ENCODE measurements at regions not wholly inside any gene's neighbourhood (a gene's known extent, or its start where the extent isn't known, plus 50 kb on each side); places are given as distances from the start of the nearest gene placed in this dataset.
"Not testable (repeated sequence)": the region's sequence is repeated elsewhere in the genome, so short reads cannot be mapped to it uniquely, and the experiment has no call there.

DNA sequence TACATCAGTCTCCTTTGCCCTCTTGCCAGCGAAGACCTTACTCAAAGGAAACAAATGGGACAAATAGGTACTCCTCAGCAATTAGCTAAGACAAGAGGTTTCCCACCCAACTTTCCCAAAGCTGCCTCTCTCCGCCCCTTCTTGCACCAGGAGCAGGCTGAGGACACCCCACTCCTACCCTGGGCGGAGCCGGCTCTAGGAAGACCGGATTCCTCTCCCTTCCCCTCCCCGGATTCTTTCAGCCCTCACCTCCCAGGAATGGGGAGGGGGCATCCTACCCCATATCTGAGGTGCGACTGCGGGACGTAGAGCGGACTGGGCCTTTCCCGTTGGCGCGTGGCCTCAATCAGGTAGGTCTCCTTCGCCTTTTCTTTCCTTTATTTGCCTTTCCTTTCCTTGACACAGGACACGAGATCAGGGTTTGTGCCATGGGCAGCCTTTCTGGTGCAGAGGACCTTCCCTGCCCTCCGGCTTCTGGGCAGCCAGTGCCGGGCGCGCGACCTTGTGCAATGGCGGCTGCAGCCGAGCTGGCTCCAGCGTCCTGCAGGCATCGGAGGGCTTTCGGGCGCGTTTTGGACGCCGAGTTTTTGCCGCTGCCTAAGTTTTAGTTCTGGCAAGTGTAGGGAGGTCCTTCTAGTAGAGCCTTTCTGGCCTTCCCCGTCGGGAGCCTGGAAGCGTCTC is 279.9 kb downstream of the PLS3 start:
- not testable (repeated sequence) for DNase-seq

DNA sequence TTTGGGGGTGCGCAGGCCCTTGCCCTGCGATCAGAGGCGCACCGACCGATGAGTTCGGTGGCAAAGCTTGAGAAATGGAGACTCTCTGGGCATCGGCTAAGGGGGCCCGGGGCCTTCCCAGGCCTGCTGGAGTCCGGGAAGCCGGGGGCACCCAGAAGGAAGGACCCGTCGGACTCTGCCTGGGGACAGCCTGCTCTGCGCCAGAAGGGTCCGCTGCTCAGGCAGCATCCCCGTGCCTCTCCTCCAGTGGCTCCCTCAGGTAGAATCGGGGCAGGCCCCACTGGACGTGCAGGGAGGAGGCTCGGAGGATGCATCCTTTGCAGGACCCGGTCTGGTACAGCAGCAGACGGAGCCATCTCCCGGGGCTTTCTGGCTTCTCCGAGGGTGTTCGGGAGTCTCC is 290.0 kb downstream of the PLS3 start:
- not testable (repeated sequence) for DNase-seq

DNA sequence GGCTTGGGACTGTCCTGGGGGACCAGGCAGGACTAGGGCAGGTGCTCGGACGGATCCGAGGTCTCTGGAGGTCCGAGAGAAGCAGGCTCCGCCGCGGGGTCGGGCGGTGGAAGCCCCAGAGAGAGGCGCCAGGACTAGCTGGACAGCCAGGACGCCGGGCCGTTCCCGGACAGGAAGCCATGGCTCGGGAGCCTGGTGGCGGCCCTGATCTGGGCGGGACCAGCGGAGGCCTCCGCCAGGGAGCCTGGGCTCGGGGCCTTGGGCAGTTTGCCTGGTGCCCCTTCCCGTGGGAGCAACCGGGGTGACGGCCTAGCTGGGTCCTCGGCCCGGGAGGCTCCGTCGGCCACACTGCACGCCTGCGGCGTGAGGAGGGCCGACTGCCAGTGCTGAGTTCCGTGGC is 292.3 kb downstream of the PLS3 start:
- not testable (repeated sequence) for DNase-seq

DNA sequence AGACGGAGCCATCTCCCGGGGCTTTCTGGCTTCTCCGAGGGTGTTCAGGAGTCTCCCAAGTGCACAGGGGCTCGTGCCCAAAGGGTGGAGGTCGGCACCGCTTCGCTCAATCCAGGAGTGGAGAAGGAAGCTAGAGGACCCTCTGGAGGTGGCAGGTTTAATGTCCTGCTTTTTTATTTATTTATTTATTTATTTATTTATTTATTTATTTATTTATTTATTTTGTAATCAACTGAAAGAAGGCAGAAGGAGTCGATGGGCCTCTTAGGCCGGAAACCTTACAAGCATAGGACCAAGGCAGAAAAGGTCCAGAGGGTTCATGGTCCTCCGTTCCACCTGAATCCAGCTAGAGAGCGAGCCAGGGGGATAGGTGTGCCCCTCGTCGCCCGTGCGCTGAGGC is 289.4 kb upstream of the AGTR2 start:
- DNase-seq, result not testable (repeated sequence)

DNA sequence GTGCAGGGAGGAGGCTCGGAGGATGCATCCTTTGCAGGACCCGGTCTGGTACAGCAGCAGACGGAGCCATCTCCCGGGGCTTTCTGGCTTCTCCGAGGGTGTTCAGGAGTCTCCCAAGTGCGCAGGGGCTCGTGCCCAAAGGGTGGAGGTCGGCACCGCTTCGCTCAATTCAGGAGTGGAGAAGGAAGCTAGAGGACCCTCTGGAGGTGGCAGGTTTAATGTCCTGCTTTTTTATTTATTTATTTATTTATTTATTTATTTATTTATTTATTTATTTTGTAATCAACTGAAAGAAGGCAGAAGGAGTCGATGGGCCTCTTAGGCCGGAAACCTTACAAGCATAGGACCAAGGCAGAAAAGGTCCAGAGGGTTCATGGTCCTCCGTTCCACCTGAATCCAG is 286.4 kb upstream of the AGTR2 start:
- not testable (repeated sequence) for DNase-seq

DNA sequence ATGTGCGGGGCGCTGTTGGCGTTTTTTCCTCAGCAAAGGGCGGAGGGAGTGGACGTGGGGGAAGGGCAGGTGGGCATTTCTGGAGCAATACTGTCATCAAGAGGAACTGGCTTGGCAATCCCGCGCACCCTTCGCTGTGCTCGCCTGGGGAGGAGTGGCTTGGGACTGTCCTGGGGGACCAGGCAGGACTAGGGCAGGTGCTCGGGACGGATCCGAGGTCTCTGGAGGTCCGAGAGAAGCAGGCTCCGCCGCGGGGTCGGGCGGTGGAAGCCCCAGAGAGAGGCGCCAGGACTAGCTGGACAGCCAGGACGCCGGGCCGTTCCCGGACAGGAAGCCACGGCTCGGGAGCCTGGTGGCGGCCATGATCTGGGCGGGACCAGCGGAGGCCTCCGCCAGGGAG is 282.5 kb upstream of the AGTR2 start:
- DNase-seq, result not testable (repeated sequence)

DNA sequence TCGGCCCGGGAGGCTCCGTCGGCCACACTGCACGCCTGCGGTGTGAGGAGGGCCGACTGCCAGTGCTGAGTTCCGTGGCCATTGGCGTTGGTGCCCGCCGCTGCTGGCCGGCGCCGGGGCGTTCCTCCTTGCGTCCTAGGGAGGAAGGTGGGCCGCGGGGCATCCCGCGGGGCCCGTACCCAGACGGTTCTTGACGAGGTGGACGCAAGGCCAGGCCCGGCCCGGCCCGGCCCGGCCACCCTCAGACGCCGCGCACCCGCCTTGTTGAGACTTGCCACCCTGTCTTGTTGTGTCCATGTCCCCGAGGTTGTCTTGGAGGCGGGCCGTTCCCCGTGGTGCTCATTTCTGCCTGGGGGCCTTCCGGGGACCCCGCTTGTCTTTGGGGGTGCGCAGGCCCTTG is 282.0 kb upstream of the AGTR2 start:
- not testable (repeated sequence) for DNase-seq

DNA sequence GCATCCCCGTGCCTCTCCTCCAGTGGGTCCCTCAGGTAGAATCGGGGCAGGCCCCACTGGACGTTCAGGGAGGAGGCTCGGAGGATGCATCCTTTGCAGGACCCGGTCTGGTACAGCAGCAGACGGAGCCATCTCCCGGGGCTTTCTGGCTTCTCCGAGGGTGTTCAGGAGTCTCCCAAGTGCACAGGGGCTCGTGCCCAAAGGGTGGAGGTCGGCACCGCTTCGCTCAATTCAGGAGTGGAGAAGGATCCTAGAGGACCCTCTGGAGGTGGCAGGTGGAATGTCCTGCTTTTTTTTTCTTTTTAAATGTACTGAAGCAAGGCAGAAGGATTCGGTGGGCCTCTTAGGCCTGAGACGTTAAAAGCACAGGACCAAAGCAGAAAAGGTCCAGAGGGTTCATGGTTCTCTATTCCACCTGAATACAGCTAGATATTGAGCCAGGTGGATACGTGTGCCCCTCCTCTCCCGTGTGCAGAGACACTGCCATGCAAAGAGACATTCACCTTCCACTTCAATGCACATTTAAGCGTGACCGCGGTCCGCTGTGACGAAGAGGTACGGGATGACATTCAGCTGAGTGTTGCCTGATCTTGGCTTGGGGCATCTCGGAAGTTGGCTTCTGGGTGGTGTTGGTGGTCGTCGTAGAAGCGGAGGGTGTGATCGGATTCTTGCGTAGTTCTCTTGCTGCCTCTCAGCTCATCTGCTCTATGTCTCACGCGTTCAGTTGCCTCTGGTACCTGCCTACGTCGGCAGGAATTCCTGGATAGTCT is 281.2 kb upstream of the AGTR2 start:
- no peak for DNase-seq

DNA sequence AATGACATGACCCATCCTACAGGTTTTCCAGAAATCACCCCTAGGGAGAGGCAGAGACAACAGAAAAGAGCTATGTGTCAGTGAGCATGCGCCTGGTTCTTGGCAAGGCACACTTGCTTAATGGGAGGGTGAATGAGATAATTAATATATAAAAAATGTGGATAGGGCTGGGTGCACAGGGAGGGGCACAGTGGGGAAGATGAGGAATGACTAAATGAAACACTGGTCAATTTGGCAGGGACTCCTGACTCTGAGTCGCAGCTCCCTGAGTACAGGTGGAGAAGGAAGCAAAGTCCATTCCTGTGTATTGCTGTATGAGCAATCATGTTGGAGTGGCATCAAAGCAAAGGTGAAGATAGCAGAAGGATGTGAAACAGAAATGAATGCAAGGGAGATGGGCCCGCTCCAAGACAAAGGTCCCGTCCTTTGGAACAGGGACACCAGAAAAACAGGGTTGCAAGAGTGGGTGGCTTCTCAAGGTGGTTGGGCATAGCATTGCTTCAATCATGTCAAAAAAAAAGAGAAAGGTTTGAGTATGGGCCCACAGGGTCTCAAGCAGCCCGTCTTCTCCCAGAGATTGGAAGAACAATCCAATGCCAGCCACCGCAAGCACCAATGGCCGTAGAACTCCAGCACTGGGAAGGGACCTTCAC is 278.4 kb upstream of the AGTR2 start:
- DNase-seq, result no peak

DNA sequence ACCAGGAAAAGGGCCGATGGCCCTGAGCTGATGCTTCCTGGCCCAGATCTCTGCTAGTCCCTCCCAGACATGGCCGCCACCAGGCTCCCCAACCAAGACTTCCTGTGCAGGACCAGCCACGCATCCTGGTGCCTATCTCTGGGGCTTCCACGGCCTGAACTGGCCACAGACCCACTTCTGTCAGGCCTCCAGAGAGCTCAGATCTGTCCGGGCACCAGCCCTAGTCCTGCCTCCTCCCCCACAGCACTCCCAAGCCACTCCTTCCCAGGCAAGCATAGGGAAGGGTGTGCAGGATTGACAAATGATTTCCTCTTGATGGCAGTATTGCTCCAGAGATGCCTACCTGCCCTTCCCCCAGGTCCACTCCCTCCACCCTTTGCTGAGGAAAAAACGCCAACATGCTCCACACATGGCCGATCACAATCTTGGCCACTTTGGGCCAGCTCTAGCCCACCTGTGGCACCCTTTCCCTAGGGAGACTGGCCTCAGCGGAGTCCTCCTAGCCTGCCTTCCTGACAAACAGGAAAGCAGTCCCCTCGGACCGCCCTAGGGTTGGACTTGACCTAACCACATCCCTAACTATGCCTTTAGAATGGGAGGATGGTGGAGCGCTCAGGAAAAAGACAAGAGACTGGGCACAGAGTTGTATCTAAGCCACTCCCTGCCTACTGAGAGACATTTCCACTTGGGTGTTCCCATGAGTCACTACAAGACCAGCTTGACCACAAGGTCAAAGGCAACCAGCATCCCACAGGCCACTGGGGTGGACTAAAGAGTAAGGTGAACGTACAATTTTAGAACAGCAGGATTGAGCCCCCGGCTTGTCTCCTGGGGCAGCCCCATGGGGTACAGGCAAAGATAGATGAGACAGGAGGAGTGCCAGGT is 277.5 kb upstream of the AGTR2 start:
- no peak for DNase-seq

DNA sequence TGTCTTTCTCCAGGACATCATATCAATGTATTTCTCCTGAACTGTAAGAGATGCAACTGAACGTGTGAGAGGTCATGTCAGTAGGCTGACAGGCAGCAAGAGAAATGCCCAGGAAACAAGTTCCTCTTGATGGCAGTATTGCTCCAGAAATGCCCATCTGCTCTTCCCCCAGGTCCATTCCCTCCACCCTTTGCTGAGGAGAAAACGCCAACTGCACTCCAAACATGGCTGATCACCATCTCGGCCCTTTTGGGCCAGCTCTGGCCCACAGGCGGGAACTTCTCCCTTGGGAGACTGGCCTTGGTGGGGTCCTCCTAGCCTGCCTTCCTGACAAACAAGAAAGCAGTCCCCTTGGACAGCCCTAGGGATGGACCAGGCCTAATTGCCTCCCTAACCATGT is 276.5 kb upstream of the AGTR2 start:
- DNase-seq, result no peak

DNA sequence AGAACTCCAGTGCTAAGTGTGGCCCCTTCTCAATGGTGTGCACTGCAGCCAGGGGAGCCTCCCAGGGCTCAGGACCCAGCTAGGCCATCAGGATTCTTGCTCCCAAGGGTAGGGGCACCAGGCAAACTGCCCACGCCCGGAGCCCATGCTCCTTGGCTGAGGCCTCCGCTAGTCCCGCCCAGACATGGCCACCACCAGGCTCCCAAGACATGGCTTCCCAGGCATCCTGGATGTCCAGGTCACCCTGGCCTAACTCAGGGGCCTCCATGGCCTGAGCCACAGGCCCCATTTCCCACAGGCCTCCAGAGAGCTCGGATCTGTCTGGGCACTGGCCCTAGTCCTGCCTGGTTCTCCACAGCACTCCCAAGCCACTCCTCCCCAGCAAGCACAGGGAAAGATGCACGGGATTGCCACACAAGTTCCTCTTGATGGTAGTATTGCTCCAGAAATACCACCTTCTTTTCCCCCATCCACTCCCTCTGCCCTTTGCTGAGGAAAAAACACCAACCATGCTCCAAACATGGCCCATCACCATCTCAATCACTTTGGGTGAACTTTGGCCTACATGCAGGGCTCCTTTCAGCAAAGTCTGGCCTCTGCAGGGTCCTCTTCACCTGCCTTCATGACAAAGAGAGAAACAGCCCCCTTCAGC is 274.7 kb upstream of the AGTR2 start:
- no peak for DNase-seq

DNA sequence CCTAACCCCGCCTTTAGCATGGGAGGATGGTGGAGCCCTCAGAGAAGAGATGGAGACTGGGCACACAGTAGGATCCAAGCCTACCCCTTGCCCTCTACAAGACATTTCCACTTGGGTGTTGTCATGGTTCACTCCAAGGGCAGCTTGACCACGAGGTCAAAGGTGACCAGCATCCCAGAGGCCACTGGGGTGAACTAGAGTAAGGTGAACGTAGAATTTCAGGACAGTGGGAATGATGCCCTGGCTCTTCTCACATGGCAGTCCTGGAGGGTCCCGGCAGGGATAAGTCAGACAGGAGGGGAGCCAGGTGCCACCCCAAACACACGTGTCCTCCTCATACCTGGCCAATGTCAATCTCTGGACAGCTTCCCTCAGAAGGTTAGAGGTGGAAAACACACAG is 274.2 kb upstream of the AGTR2 start:
- no peak for DNase-seq

DNA sequence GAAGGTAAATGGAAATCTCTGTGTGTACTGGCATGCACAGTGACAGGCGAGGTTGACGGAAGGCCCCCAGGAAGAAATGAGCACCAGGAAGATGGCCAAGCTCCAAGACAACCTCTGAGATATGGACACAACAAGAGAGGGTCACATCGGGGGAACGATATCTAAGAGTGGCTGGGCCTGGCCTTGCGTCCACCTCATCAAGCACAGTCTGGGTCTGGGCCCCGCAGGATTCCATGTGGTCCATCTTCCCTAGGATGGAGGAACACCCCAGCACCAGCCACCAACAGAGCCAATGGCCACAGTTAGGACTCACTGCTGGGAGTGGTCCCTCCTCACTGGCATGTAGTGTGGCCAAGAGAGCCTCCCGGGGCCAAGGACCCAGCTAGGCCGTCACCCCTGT is 272.6 kb upstream of the AGTR2 start:
- DNase-seq, result no peak

DNA sequence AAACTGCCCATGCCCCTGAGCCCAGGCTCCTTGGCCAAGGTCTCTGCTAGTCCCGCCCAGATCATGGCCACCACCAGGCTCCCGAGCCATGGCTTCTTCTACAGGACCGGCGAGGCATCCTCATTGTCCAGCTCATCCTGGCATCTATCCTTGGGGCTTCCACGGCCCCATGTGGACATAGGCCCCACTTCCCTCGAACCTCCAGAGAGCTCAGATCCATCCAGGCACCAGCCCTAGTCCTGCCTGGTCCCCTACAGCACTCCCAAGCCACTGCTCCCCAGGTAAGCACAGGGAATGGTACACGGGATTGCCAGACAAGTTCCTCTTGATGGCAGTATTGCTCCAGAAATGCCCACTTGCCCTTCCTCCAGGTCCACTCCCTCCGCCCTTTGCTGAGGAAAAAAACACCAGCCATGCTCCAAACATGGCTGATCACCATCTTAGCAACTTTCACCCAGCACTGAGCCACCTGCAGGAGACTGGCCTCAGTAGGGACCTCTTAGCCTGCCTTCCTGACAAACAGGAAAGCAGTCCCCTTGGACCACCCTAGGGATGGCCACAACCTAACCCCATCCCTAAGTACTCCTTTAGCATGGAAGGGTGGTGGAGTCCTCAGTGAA is 272.1 kb upstream of the AGTR2 start:
- DNase-seq, result no peak

DNA sequence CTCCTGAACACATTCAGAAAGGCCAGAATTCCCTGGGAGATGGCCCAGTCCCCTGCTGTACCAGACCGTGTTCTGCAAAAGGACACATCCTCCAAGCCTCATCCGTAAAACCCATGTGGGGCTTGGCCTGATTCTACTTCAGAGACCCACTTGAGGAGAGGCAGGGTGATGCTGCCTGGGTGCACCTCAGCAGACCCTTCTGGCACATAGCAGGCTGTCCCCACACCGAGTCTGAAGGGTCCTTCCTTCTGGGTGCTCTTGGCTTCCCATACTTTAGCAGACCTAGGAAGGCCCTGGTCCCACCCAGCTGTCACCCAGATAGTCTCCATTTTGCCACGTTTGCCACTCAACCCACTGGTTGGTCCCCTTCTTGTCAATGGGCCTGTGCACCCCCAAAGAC is 270.1 kb upstream of the AGTR2 start:
- DNase-seq, result no peak

DNA sequence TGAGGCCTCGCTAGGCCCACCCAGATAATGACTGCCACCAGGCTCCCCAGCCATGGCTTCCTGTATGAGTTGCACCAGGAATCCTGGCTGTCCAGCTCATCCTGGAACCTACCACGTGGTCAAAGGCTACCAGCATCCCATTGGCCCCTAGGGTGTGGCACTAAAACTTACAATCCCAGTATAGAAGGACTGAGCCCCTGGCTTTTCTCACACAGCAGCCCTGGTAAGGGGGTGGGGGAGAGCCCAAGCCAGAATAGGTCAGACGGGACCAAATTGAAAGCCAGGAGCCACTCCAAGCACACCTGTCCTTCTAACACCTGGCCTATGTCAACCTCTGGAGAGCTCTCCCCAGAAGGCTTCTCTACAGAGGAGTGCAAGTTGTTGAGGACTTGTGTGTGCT is 269.3 kb upstream of the AGTR2 start:
- DNase-seq, result no peak

DNA sequence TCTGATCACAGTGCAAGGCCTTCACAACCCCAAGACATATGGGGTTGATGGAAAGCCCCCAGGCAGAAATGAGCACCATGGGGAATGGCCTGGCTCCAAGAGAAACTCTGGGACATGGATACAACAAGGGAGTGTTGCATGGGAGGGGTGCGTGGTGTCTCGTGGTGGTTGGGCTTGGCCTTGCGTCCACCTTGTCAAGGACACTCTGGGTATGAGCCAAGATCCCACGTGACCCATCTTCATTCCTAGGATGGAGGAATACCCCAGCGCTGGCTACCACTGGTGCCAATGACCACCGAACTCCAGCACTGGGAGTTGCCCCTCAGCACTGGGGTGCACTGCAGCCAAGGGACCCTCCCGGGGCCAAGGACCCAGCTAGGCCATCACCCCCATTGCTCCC is 267.5 kb upstream of the AGTR2 start:
- DNase-seq, result no peak

DNA sequence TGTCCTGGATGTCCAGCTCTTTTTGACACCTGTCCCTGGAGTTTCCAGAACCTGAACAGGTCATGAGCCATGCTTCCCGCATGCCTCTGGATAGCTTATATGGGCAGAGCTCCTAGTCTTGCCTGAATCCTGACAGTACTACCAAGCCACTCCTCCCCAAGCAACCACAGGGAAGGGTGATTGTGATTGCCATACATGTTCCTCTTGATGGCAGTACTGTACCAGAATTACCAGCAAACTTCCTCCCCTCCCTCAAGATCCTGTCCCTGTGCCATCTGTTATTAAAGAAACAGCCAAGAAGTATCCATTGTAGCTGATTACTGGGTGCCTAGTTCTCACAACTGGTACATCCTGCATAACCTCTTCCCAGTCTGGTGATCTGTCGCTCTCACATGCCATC is 264.3 kb upstream of the AGTR2 start:
- DNase-seq, result no peak

DNA sequence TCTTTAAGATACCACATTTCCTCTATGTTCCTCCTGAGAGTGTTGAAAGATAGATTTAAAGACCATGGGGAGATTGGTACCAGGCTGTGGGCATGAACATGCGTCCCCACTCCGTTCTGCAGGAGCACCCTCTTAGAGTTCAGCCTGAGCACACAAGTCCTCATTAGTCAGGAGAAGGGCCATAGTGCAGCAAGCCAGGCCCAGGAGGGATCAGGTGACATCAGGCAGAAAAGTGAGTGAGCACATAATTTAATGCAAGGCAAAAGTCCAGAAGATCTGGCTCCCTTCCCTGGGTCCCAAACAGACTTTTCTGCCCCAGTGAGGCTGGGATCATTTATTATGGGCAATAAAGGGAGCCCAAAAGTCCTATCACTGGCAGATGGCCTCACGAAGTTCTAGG is 263.7 kb upstream of the AGTR2 start:
- DNase-seq, result no peak

DNA sequence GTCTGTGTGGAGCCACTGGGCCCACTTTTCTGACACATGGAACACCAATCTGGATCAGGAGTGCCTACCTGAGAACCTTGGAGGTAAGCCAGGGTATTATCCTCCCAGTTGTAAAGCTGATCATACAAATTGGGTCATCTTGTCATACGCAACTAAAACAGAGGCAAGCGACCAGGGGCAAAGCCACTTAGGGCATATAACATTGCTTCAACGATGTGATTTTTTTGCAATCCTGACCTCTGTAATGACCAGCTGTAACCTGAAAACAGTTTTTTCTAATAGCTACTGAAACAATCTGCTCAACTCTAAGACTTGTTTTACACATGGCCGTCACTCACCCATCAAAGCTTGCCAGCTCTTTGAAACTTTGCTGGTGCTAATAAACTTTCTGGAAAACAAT is 261.5 kb upstream of the AGTR2 start:
- no peak for DNase-seq

DNA sequence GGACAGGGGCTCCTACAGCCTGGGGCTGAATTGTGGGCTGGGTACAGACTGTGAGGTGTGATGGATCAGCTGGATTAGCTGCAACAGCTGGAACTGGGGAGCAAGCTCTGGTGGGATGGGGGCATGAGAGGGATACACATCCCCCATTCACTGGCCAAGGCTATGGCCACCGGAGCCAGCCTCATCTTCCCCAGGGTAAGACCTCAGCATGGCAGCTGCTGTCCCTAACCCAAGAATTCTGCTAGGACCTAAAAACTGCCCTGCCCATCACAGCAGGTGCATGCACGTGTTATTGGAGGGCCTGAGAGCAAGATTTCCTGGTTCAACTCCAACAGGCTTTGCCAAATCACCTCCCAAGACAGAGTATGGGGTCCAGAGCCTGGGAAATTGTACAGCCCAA is 258.6 kb upstream of the AGTR2 start:
- no peak for DNase-seq
